HL-60/S4 treated with retinoic acid at 250 ng/mL for 4 days and 3 days (cell line): ENCODE measurements at regions not wholly inside any gene's neighbourhood (a gene's known extent, or its start where the extent isn't known, plus 50 kb on each side); places are given as distances from the start of the nearest gene placed in this dataset.

Experiments used
- in situ Hi-C: fragments of 300-500 bp; cut with MboI; formaldehyde crosslinking; loops from 2 replicates; pipeline ENCODE4 v1.7.0; 2022; ENCODE audit warnings: low sequenced_read_pairs

- in situ Hi-C loops: no loop called here
These were observed 112.2 kb upstream of the PLPPR4 start for GRCh38 chr1:99152132-99152531.

DNA sequence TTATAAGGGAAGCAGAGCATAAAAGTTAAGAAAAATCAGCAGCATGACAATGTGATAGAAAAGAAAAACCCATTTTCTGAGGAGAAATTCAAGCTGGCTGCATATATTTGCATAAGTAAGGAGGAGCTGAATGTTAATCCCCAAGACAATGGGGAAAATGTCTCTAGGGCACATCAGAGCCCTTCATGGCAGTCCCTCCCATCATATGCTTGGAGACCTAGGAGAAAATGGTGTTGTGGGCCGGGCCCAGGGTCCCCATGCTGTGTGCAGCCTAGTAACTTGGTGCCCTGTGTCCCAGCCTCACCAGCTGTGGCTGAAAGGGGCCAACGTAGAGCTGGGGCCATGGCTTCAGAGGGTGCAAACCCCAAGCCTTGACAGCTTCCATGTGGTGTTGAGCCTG lies 100.6 kb upstream of the PLPPR4 start:
- in situ Hi-C loops: no loop called here

DNA sequence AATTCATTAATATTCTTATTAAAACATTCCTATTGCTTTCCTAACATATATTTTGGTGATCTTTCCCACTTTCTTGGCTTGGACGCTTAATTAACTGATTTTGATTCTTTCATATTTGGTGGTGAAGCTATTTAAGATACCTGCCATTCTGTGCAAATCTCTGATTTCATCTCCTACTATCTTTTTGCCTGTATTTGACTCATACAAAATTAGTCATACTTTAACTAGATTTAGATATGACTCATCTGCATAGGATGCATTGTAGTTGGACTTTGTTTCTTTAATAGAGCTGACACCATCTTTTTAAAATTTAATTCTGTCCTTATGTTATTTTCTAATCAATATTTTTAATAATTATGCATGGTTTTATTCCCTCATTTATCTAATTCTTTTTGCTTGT lies 93.8 kb upstream of the PLPPR4 start:
- in situ Hi-C loops: no loop called here

GRCh38 chr1:99171184-99171813 lies 93.0 kb upstream of the PLPPR4 start:
- in situ Hi-C loops: no loop called here

GRCh38 chr1:99173282-99173681 lies 91.0 kb upstream of the PLPPR4 start:
- in situ Hi-C loops: no loop called here

DNA sequence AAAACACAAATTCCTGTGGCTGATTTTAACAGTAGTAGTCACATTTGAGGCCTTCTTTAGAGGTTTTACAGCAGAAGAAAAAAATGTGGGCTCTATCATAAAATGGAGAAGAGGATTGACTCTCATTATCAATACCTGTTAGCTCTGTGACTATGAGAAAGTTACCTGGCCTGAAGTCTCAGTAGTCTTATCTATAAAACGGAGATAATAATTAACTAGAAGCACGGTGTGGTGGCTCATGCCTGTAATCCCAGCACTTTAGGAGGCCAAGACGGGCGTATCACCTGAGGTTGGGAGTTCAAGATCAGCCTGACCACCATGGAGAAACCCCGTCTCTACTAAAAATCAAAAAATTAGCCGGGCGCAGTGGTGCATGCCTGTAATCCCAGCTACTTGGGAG lies 90.4 kb upstream of the PLPPR4 start:
- in situ Hi-C loops: no loop called here

- in situ Hi-C loops: loop anchor here (25.0 kb wide), 1 partner anchor 1711 kb away; the partner anchor contains the start of genes EXTL2 and SLC30A7
These were observed 87.5 kb upstream of the PLPPR4 start for GRCh38 chr1:99176753-99177152.

DNA sequence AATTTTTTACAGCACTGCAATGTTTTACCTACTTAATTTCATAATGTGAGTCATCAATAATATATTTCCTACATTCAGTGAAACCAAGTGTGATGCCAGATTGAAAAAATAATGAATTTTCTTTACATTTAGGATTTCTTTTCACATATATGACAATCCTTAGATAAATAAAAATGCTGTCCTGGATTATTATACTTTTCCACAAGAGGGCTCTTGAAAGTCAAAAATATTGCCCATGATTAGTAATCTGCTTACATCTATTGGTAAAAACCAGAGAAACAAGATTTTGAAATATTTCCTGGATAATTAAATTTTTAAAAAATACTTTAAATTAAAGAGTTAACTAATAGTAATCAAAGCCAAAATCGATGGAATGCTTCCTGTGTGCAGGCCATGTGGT lies 86.8 kb upstream of the PLPPR4 start:
- in situ Hi-C loops: loop anchor here (25.0 kb wide), 1 partner anchor 1710 kb away; the partner anchor contains the start of genes EXTL2 and SLC30A7

- in situ Hi-C loops: loop anchor here (25.0 kb wide), 1 partner anchor 1707 kb away; the partner anchor contains the start of genes EXTL2 and SLC30A7
These were observed 83.9 kb upstream of the PLPPR4 start for GRCh38 chr1:99180343-99180808.

DNA sequence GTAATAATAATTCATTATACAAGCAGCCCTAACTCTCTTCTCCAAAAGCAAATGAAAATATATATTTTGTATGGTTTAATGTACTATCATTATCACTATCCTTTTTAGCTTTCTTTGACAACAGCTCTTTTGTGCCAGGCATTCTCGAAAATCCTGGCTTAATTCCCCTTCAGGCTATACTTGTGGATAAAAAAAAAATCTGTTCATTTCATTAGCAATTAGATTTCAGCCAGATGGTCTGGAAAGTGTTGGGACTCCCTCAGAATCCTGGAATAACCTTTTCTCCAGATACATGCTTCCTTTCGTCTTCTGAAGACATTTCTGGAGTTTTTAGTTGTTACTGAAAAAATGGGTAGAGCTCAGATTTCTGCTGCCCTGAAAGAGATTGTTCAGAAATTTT lies 83.4 kb upstream of the PLPPR4 start:
- in situ Hi-C loops: loop anchor here (25.0 kb wide), 1 partner anchor 1706 kb away; the partner anchor contains the start of genes EXTL2 and SLC30A7

- in situ Hi-C loops: loop anchor here (25.0 kb wide), 1 partner anchor 1705 kb away; the partner anchor contains the start of genes EXTL2 and SLC30A7
These were observed 82.4 kb upstream of the PLPPR4 start for GRCh38 chr1:99181892-99182291.

- in situ Hi-C loops: loop anchor here (25.0 kb wide), 1 partner anchor 1702 kb away; the partner anchor contains the start of genes EXTL2 and SLC30A7
These were observed 79.1 kb upstream of the PLPPR4 start for GRCh38 chr1:99185196-99185595.

- in situ Hi-C loops: loop anchor here (25.0 kb wide), 1 partner anchor 1694 kb away; the partner anchor contains the start of genes EXTL2 and SLC30A7
These were observed 70.9 kb upstream of the PLPPR4 start for GRCh38 chr1:99193431-99193830.

GRCh38 chr1:99198393-99198792 lies 65.9 kb upstream of the PLPPR4 start:
- in situ Hi-C loops: loop anchor here (25.0 kb wide), 1 partner anchor 1689 kb away; the partner anchor contains the start of genes EXTL2 and SLC30A7

DNA sequence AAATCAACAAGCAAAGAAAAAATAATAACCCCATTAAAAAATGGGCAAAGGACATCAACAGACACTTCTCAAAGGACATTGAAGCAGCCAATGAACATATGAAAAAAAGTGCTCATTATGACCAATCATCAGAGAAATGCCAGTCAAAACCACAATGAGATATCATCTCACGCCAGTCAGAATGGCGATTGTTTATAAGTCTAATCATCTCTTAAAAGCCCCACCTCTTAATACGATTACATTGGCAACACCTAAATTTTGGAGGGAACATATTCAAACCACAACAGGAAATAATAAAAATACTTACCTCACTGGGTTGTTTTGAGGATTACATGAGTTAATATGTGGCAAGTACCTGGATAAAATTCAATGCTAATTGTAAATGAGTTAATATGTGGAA lies 57.1 kb upstream of the PLPPR4 start:
- in situ Hi-C loops: no loop called here
